H9 (cell line): ENCODE measurements at regions not wholly inside any gene's neighbourhood (a gene's known extent, or its start where the extent isn't known, plus 50 kb on each side); places are given as distances from the start of the nearest gene placed in this dataset.

Experiments
- DNase-seq: peaks from one replicate; pipeline ENCODE4 v3.0.0-alpha.2; 2017
- H2AFZ ChIP-seq: one replicate; pipeline ENCODE4 v1.6.1; 2013; ENCODE audit warnings: mild to moderate bottlenecking, low read length, control low read depth, moderate library complexity
- H2AK5ac ChIP-seq: 2 replicates; pipeline ENCODE4 v1.6.1; 2013; ENCODE audit warnings: low read length, control low read depth, mixed read lengths; ENCODE audit not compliant: insufficient read length
- H2BK120ac ChIP-seq: one replicate; pipeline ENCODE4 v1.6.1; 2013; ENCODE audit warnings: low read depth, mild to moderate bottlenecking, low read length, control low read depth, inconsistent platforms; ENCODE audit not compliant: poor library complexity, severe bottlenecking
- H2BK12ac ChIP-seq: 2 replicates; pipeline ENCODE4 v1.6.1; 2013; ENCODE audit warnings: low read length, control low read depth, mixed read lengths, low read depth; ENCODE audit not compliant: insufficient read length
- H2BK15ac ChIP-seq: 2 replicates; pipeline ENCODE4 v1.6.1; 2013; ENCODE audit warnings: low read depth, low read length, control low read depth
- H2BK20ac ChIP-seq: one replicate; pipeline ENCODE4 v1.6.1; 2013; ENCODE audit warnings: low read depth, mild to moderate bottlenecking, low read length, control low read depth, inconsistent platforms; ENCODE audit not compliant: poor library complexity, severe bottlenecking
- H2BK5ac ChIP-seq: 2 replicates; pipeline ENCODE4 v1.6.1; 2013; ENCODE audit warnings: low read length, control low read depth, mixed read lengths; ENCODE audit not compliant: insufficient read length
- H3K14ac ChIP-seq: 2 replicates; pipeline ENCODE4 v1.6.1; 2013; ENCODE audit warnings: low read length, control low read depth; ENCODE audit not compliant: insufficient read depth
- H3K18ac ChIP-seq: 2 replicates; pipeline ENCODE4 v1.6.1; 2013; ENCODE audit warnings: low read depth, mild to moderate bottlenecking, mixed read lengths, low read length, control low read depth; ENCODE audit not compliant: insufficient read length
- H3K23ac ChIP-seq: 2 replicates; pipeline ENCODE4 v1.6.1; 2013; ENCODE audit warnings: low read length, control low read depth, mixed read lengths, low read depth; ENCODE audit not compliant: insufficient read length
- H3K23me2 ChIP-seq: 2 replicates; pipeline ENCODE4 v1.6.1; 2013; ENCODE audit warnings: low read depth, mild to moderate bottlenecking, mixed read lengths, low read length, control low read depth; ENCODE audit not compliant: insufficient read length, poor library complexity, severe bottlenecking
- H3K27ac ChIP-seq: 2 replicates; pipeline ENCODE4 v1.5.1; 2013; ENCODE audit warnings: low read length, control low read depth, mixed read lengths, low read depth; ENCODE audit not compliant: insufficient read length
- H3K27me3 ChIP-seq: 2 replicates; pipeline ENCODE4 v1.6.1; 2013; ENCODE audit warnings: low read length, control low read depth, inconsistent platforms; ENCODE audit not compliant: insufficient read depth
- H3K4ac ChIP-seq: 2 replicates; pipeline ENCODE4 v1.6.1; 2013; ENCODE audit warnings: low read depth, mild to moderate bottlenecking, control low read depth, inconsistent platforms, low read length, moderate library complexity
- H3K4me1 ChIP-seq: 2 replicates; pipeline ENCODE4 v1.6.1; 2013; ENCODE audit warnings: low read length, control low read depth, inconsistent platforms; ENCODE audit not compliant: insufficient read depth
- H3K4me2 ChIP-seq: 2 replicates; pipeline ENCODE4 v1.6.1; 2013; ENCODE audit warnings: low read length, control low read depth, mixed read lengths; ENCODE audit not compliant: insufficient read length, insufficient read depth
- H3K56ac ChIP-seq: 2 replicates; pipeline ENCODE4 v1.6.1; 2013; ENCODE audit warnings: low read depth, mild to moderate bottlenecking, mixed read lengths, low read length, control low read depth; ENCODE audit not compliant: insufficient read length
- H3K79me1 ChIP-seq: 2 replicates; pipeline ENCODE4 v1.6.1; 2013; ENCODE audit warnings: low read depth, mild to moderate bottlenecking, moderate library complexity, low read length, control low read depth, inconsistent platforms; ENCODE audit not compliant: insufficient read depth, poor library complexity, severe bottlenecking
- H3K79me2 ChIP-seq: 2 replicates; pipeline ENCODE4 v1.6.1; 2013; ENCODE audit warnings: low read length, control low read depth, inconsistent platforms; ENCODE audit not compliant: insufficient read depth
- H3K9ac ChIP-seq: 2 replicates; pipeline ENCODE4 v1.6.1; 2013; ENCODE audit warnings: low read length, control low read depth, mixed read lengths; ENCODE audit not compliant: insufficient read length; ENCODE audit errors: extremely low read depth
- H3K9me3 ChIP-seq: one replicate; pipeline ENCODE4 v1.6.1; 2013; ENCODE audit warnings: low read depth, low read length, inconsistent platforms; ENCODE audit not compliant: control insufficient read depth
- H3T11ph ChIP-seq: one replicate; pipeline ENCODE4 v1.6.1; 2013; ENCODE audit warnings: mild to moderate bottlenecking, low read length, control low read depth, inconsistent platforms
- H4K20me1 ChIP-seq: one replicate; pipeline ENCODE4 v1.6.1; 2013; ENCODE audit not compliant: control insufficient read depth, insufficient read length, insufficient read depth
- H4K5ac ChIP-seq: 2 replicates; pipeline ENCODE4 v1.6.1; 2013; ENCODE audit warnings: low read depth, mild to moderate bottlenecking, mixed read lengths, low read length, control low read depth; ENCODE audit not compliant: insufficient read length
- H4K8ac ChIP-seq: replicated peaks from 2 replicates; pipeline ENCODE4 v1.6.1; 2013; ENCODE audit warnings: low read length, control low read depth, mixed read lengths, low read depth; ENCODE audit not compliant: insufficient read length
- H4K91ac ChIP-seq: 2 replicates; pipeline ENCODE4 v1.6.1; 2013; ENCODE audit warnings: low read depth, mild to moderate bottlenecking, moderate library complexity, mixed read lengths, low read length, control low read depth; ENCODE audit not compliant: insufficient read length
- H3K27ac Mint-ChIP-seq, 3 experiments: 2 replicates in 2 of 3; 3 replicates in 1 of 3; pipeline ENCODE4 v1.8.0; 2020 to 2021; ENCODE audit warnings: mixed read lengths in 3 of 3, mild to moderate bottlenecking in 1 of 3, moderate library complexity in 1 of 3
- H3K27me3 Mint-ChIP-seq: 2 replicates; pipeline ENCODE4 v1.8.0; 2021; ENCODE audit warnings: low read depth, mild to moderate bottlenecking, moderate library complexity, mixed read lengths
- H3K36me3 Mint-ChIP-seq, 3 experiments: 2 replicates in 2 of 3; 3 replicates in 1 of 3; pipeline ENCODE4 v1.8.0; 2020 to 2021; ENCODE audit warnings: low read depth in 3 of 3, mixed read lengths in 3 of 3; ENCODE audit not compliant: insufficient read depth in 1 of 3
- H3K4me1 Mint-ChIP-seq, 2 experiments: 2 replicates each; pipeline ENCODE4 v1.8.0; 2020; ENCODE audit warnings: mixed read lengths in 2 of 2
- H3K4me3 Mint-ChIP-seq, 2 experiments: 2 replicates in 1 of 2; 3 replicates in 1 of 2; pipeline ENCODE4 v1.8.0; 2020 to 2021; ENCODE audit warnings: mild to moderate bottlenecking in 2 of 2, mixed read lengths in 2 of 2, moderate library complexity in 1 of 2
- H3K9me3 Mint-ChIP-seq, 2 experiments: 2 replicates in 1 of 2; 3 replicates in 1 of 2; pipeline ENCODE4 v1.8.0; 2020; ENCODE audit warnings: mild to moderate bottlenecking in 2 of 2, mixed read lengths in 2 of 2, moderate library complexity in 1 of 2
- CTCF ChIP-seq: fragments of 200-600 bp; sonication (generic); conservative IDR thresholded peaks from 3 replicates; pipeline ENCODE4 v1.8.0; 2021; ENCODE audit warnings: antibody characterized with exemption, mild to moderate bottlenecking
- WGBS: extraction: QIAGEN DNeasy Blood & Tissue Kit; methylation state at CpG from one replicate; pipeline ENCODE4 v1.1.7; 2013; ENCODE audit warnings: missing lambda C conversion rate, low lambda C conversion rate, mixed read lengths; ENCODE audit not compliant: insufficient read length; ENCODE audit errors: extremely low coverage; 5-methylcytosine and 5-hydroxymethylcytosine counted together

GRCh38 chr17:33373273-33373672 is 80.2 kb upstream of the ASIC2 start:
- H3K23ac ChIP-seq: no peak overlapping the region
- no peaks in the 10 kb centered on the region for H3K27me3 ChIP-seq
- no peak overlapping the region for H3T11ph ChIP-seq
- no peak overlapping the region for H3K9ac ChIP-seq
- no peaks in the 10 kb centered on the region for H3K9me3 ChIP-seq
- no peak overlapping the region for H2BK12ac ChIP-seq
- H4K5ac ChIP-seq: no peak overlapping the region
- TF ChIP-seq CTCF: no peak
- H3K4ac ChIP-seq: no peak overlapping the region
- Mint-ChIP-seq H3K4me3 (no peak overlapping the region), H3K36me3 (peaks cover 0 to 1% (median 0%) of the 10 kb centered on the region in 3 experiments; a peak in 2 of 7 replicates), H3K27me3 (peaks cover 10% of the 10 kb centered on the region; the same call in 1 of the 2 replicates), H3K4me1 (peaks cover 26 to 27% of the 10 kb centered on the region in 2 experiments), H3K27ac (no peak overlapping the region), H3K9me3 (peaks cover 0 to 4% of the 10 kb centered on the region in 2 experiments; a peak in 2 of 5 replicates)
- H3K4me1 ChIP-seq: peaks cover 10% of the 10 kb centered on the region; the same call in 1 of the 2 replicates
- no peaks in the 10 kb centered on the region for H3K23me2 ChIP-seq
- no peak overlapping the region for H4K91ac ChIP-seq
- no peak overlapping the region for H3K4me2 ChIP-seq
- H2BK15ac ChIP-seq: no peak overlapping the region
- no CpG with 5 or more reads among the region's 1 CpG for WGBS
- H2BK5ac ChIP-seq: no peak overlapping the region
- H4K20me1 ChIP-seq: no peaks in the 10 kb centered on the region
- no peak overlapping the region for H2AFZ ChIP-seq
- no peaks in the 10 kb centered on the region for H3K79me2 ChIP-seq
- no peaks in the 10 kb centered on the region for H3K79me1 ChIP-seq
- no peak overlapping the region for H3K56ac ChIP-seq
- no peak overlapping the region for H3K18ac ChIP-seq
- H3K27ac ChIP-seq: no peak overlapping the region
- H4K8ac ChIP-seq: no peak overlapping the region
- no peak overlapping the region for H2BK20ac ChIP-seq
- H2BK120ac ChIP-seq: no peak overlapping the region
- H2AK5ac ChIP-seq: no peak overlapping the region
- H3K14ac ChIP-seq: no peak overlapping the region
- no peak for DNase-seq
